Liver (tissue), 8 donors: ENCODE measurements at regions not wholly inside any gene's neighbourhood (a gene's known extent, or its start where the extent isn't known, plus 50 kb on each side); places are given as distances from the start of the nearest gene placed in this dataset. TPM values are rescaled to one million over a fixed set of nuclear protein-coding genes. Genes with fewer than 3 reads are reported as not detected.

Experiments
- DNase-seq: peaks from one replicate; pipeline ENCODE4 v3.0.0-alpha.2; 2017; ENCODE audit warnings: low spot score
- H3K27ac ChIP-seq, 2 donors: one replicate each; pipeline ENCODE4 v1.7.0; 2013; ENCODE audit warnings: inconsistent platforms in 2 of 2, low read length in 2 of 2, control low read depth in 1 of 2, low read depth in 1 of 2, mild to moderate bottlenecking in 1 of 2
- H3K27me3 ChIP-seq, 4 donors: one replicate each; pipeline versions ENCODE4 v1.6.1 to v1.7.0; 2013; ENCODE audit warnings: low read length in 3 of 4, inconsistent platforms in 1 of 4, mild to moderate bottlenecking in 1 of 4, moderate library complexity in 1 of 4; ENCODE audit not compliant: control insufficient read depth in 4 of 4, insufficient read depth in 4 of 4
- H3K36me3 ChIP-seq, 4 donors: one replicate each; pipeline versions ENCODE4 v1.6.1 to v1.7.0; 2013; ENCODE audit warnings: low read length in 3 of 4, mild to moderate bottlenecking in 3 of 4, low read depth in 1 of 4, moderate library complexity in 1 of 4; ENCODE audit not compliant: control insufficient read depth in 4 of 4, insufficient read depth in 3 of 4
- H3K4me1 ChIP-seq, 4 donors: one replicate each; pipeline versions ENCODE4 v1.6.1 to v1.7.0; 2013; ENCODE audit warnings: low read length in 3 of 4, mild to moderate bottlenecking in 3 of 4, moderate library complexity in 1 of 4; ENCODE audit not compliant: control insufficient read depth in 4 of 4, insufficient read depth in 4 of 4
- H3K4me3 ChIP-seq, 3 donors: one replicate each; pipeline versions ENCODE4 v1.6.1 to v1.7.0; 2013; ENCODE audit warnings: low read length in 3 of 3, control low read depth in 1 of 3, low read depth in 1 of 3, mild to moderate bottlenecking in 1 of 3
- H3K9ac ChIP-seq, 2 donors: one replicate each; pipeline ENCODE4 v1.7.0; 2013; ENCODE audit warnings: low read length in 2 of 2, mild to moderate bottlenecking in 2 of 2, moderate library complexity in 2 of 2, control low read depth in 1 of 2, low read depth in 1 of 2
- H3K9me3 ChIP-seq, 4 donors: one replicate each; pipeline versions ENCODE4 v1.6.1 to v1.7.0; 2013; ENCODE audit warnings: low read length in 3 of 4; ENCODE audit not compliant: control insufficient read depth in 4 of 4
- NR2F2 ChIP-seq: IDR thresholded peaks from 2 replicates; pipeline ENCODE4 v1.6.1; 2016; ENCODE audit warnings: antibody characterized with exemption
- WGBS: extraction: QIAGEN DNeasy Blood & Tissue Kit; methylation state at CpG from one replicate; pipeline ENCODE4 v1.1.7; 2013; 5-methylcytosine and 5-hydroxymethylcytosine counted together
- small RNA-seq: library from RNA; depleted of rRNA; stranded (forward); fragments of <200 nt; gene quantifications from one replicate; pipeline ENCODE3, GENCODE V24; 2014
- donor health status: healthy.
- donor health status: healthy.
- donor health status: healthy.
- donor health status: healthy.

DNA sequence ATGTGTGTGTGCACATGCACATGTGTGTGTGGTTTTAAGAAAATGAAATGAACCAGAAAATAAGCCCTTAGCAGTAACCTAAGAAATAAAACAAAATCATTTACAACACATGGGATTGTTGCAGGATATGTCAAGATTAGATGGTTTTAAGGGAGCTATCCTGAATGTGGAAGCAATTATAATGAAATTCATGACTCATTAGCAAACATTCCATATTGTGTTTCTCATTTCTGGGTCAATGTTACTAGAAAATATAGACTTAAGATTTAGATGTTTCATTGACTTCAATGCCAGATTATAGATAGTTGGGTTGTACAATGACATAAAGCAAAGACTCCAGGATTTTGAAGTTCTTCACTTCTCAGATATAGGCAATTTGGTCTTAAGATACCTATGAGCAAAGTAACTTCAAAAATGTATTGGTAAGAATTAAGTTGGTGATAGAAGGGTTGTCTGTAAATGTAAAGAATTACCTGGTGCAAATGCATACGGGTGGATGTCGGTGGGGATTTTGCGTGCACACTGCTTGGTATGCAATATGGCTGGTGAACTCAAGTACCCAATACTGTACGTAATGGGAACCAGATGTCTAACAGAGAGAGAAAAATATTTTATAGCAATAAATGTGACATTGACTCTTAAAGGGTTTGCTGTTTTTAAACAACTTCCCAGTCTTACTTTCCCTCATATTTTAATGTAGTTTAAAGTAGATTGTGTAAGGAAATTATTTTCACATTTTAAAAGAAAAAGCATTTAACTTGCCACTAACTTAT, 53.9 kb upstream of the NR2F2 start:
- no peak overlapping the region for H3K9ac ChIP-seq
- no peaks in the 10 kb centered on the region for H3K9me3 ChIP-seq
- DNase-seq, result no peak
- no peak for TF ChIP-seq NR2F2
- H3K27me3 ChIP-seq, result no peaks in the 10 kb centered on the region
- H3K36me3 ChIP-seq, result no peaks in the 10 kb centered on the region
- 91% methylated on average over 4 of the region's 4 CpGs for WGBS
- no peak overlapping the region for H3K4me3 ChIP-seq
- no peak overlapping the region for H3K27ac ChIP-seq
- H3K4me1 ChIP-seq, result no peaks in the 10 kb centered on the region

Small RNA genes lying in the stretch of these regions (small RNA-seq; reads per million reads assigned to genes)
- gene AC012409.4 (not detected), gene RNU2-3P (0.64 reads per million, percentile 66 among the genes with 10 or more reads in this experiment)
